Ectodermal cell (in vitro differentiated cells): ENCODE measurements at regions not wholly inside any gene's neighbourhood (a gene's known extent, or its start where the extent isn't known, plus 50 kb on each side); places are given as distances from the start of the nearest gene placed in this dataset.
"Not testable (repeated sequence)": the region's sequence is repeated elsewhere in the genome, so short reads cannot be mapped to it uniquely, and the experiment has no call there.

Source experiments
- H3K27ac ChIP-seq: 2 replicates; pipeline ENCODE4 v1.7.0; 2013; ENCODE audit warnings: mild to moderate bottlenecking, low read depth, low read length; ENCODE audit not compliant: insufficient read depth, poor library complexity, severe bottlenecking
- H3K27me3 ChIP-seq: 2 replicates; pipeline ENCODE4 v1.7.0; 2013; ENCODE audit warnings: mild to moderate bottlenecking, low read length; ENCODE audit not compliant: insufficient read depth, control insufficient read depth, poor library complexity, severe bottlenecking
- H3K36me3 ChIP-seq: one replicate; pipeline ENCODE4 v1.7.0; 2013; ENCODE audit warnings: low read length; ENCODE audit not compliant: control insufficient read depth, insufficient read depth
- H3K4me1 ChIP-seq: one replicate; pipeline ENCODE4 v1.7.0; 2013; ENCODE audit warnings: low read length; ENCODE audit not compliant: control insufficient read depth, insufficient read depth
- H3K4me3 ChIP-seq: 2 replicates; pipeline ENCODE4 v1.7.0; 2013; ENCODE audit warnings: low read depth, low read length, control low read depth; ENCODE audit not compliant: insufficient read depth
- H3K9me3 ChIP-seq: 2 replicates; pipeline ENCODE4 v1.7.0; 2013; ENCODE audit warnings: mild to moderate bottlenecking, low read length, moderate library complexity; ENCODE audit not compliant: control insufficient read depth
- WGBS, 2 experiments: methylation state at CpG; one replicate each; pipeline ENCODE4 v1.1.7; 2013; ENCODE audit warnings: missing lambda C conversion rate in 2 of 2; 5-methylcytosine and 5-hydroxymethylcytosine counted together

DNA sequence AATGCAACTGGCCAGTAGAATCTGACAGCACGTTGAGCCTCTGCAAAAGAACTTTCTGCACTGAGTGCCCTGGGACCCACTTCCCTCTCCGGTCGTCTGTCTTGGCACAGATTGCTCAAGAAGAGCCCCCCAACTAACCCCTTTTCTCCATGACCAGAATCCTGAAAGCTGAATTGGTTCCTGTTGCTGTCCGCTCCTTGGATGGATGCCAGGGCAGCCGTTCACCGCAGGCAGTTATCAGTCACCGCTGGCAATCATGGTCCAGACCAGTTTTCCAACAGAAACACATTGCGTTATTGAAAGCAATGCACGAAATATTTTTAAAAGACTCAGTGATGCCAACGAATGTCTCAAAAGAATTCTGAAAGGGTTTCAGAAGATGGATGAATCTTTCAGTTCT is 733.7 kb upstream of the FRG1 start:
- no peaks in the 10 kb centered on the region for H3K9me3 ChIP-seq
- no peak overlapping the region for H3K4me3 ChIP-seq
- no peaks in the 10 kb centered on the region for H3K27me3 ChIP-seq
- H3K27ac ChIP-seq, result no peak overlapping the region
- no peaks in the 10 kb centered on the region for H3K4me1 ChIP-seq
- 95% methylated on average over 10 of the region's 10 CpGs for WGBS, 2 experiments
- H3K36me3 ChIP-seq, result no peaks in the 10 kb centered on the region

DNA sequence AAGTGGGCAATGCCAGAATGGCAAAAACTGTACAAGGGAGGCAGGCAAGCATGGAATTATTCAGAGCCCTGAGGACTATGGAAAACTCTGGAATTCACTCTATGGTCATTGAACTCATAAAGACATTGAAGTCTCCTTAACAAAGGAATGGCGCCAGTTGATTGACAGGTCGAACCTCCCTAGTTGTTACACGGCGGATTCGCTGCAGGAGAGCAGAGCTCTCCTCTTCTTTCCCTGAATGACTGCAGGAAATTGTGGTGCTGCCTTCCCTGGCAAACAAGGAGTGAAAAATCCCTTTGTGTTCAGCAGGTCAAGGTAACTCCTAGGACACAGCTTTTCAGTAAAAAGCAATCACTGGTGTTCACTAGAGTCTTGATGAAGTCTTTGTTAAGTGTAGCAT is 732.8 kb upstream of the FRG1 start:
- Histone ChIP-seq H3K4me3 (no peak overlapping the region), H3K4me1 (no peaks in the 10 kb centered on the region), H3K36me3 (no peaks in the 10 kb centered on the region), H3K27ac (no peak overlapping the region), H3K27me3 (no peaks in the 10 kb centered on the region), H3K9me3 (no peaks in the 10 kb centered on the region)
- 82 to 88% methylated on average over 5 of the region's 5 CpGs for WGBS, 2 experiments

DNA sequence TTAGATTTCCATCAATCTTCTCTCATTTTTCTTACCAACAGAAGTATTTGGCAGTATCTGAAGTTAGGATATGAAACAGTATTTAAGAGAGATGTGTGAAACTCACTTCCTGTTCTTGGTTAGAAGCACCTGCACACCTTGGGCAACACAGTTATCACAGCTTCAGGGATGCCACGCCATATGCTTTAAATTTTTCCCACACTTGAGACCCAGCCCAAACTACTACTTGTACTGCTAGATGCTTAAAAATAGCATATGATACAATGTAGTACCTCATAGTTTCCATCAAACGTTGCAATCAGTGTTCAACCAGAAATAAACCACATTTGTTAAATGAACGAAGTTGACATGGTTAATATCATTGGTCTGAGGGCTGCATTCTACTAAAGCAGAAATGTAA is 725.1 kb upstream of the FRG1 start:
- Histone ChIP-seq H3K4me3 (no peak overlapping the region), H3K9me3 (no peaks in the 10 kb centered on the region), H3K27ac (no peak overlapping the region), H3K27me3 (no peaks in the 10 kb centered on the region), H3K4me1 (no peaks in the 10 kb centered on the region), H3K36me3 (no peaks in the 10 kb centered on the region)
- 93 to 94% methylated on average over 3 of the region's 3 CpGs for WGBS, 2 experiments

DNA sequence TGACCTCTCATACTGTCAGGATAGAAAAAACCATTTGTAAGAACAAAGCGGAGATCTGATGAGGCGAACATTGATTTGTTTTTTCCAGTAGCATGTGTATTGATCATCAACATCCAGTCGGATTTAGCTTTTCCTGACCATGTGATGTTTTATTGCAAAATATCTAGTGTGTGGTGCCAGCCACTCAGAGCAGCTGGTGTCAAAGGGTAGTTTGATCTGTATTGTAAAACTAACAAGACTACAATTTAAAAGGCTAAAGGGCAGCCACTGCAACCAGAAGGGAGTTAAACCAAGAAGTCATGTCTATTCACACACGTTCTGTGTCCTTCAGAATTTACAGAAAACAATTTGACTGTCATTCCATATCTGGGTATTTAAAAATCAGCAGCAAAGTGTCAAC is 719.0 kb upstream of the FRG1 start:
- Histone ChIP-seq H3K36me3 (no peaks in the 10 kb centered on the region), H3K27me3 (no peaks in the 10 kb centered on the region), H3K4me1 (no peaks in the 10 kb centered on the region), H3K27ac (no peak overlapping the region), H3K9me3 (no peaks in the 10 kb centered on the region), H3K4me3 (no peak overlapping the region)
- 91 to 96% methylated on average over 4 of the region's 4 CpGs for whole genome bisulfite sequencing, 2 experiments

DNA sequence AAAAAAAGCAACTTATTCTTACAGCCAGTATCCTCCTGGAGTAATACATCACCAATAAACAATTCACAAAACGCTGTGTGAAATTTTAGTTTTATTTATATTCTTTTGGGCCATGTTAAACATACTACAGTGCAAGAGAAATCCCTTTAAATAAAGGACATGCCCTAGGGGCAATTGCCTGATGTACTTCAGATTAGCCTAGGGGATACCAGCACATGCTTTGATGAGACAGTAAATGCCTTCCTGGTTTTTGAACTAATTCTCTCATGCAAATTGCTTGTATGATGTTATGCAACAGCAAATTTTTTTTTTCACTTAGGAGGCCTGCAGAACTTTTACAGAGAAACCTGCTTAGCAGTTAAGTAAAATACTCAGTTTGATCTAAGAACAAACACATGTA is 711.9 kb upstream of the FRG1 start:
- H3K36me3 ChIP-seq, result no peaks in the 10 kb centered on the region
- WGBS, 2 experiments, result no CpG with 5 or more reads among the region's 1 CpG

DNA sequence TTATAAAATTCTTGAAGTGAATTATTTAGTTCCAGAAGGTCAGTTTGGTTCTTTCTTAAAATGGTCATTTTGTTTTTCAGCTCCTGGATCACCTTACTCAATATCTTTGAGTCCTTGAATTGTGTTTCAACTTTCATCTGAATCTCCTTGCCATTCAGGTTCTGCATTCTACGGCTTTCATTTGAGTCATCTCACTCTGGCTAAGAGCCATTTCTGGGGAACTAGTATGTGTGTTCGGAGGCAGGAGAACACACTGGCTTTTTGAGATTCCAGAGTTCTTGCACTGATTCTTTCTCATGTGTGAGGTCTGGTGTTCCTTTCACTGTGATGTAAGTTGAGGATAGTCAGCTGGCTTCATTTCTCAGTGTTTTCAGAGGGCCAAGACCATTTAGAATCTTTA is 708.4 kb upstream of the FRG1 start:
- no peaks in the 10 kb centered on the region for H3K27me3 ChIP-seq
- no peaks in the 10 kb centered on the region for H3K4me1 ChIP-seq
- no peaks in the 10 kb centered on the region for H3K9me3 ChIP-seq
- no peak overlapping the region for H3K27ac ChIP-seq
- no peak overlapping the region for H3K4me3 ChIP-seq
- 84 to 91% methylated on average over 2 of the region's 2 CpGs for WGBS, 2 experiments
- H3K36me3 ChIP-seq, result no peaks in the 10 kb centered on the region

More for the DNA sequence above, 711.9 kb upstream of the FRG1 start:
- Histone ChIP-seq H3K4me3 (no peak overlapping the region), H3K27me3 (no peaks in the 10 kb centered on the region), H3K4me1 (no peaks in the 10 kb centered on the region), H3K9me3 (no peaks in the 10 kb centered on the region), H3K27ac (no peak overlapping the region)

DNA sequence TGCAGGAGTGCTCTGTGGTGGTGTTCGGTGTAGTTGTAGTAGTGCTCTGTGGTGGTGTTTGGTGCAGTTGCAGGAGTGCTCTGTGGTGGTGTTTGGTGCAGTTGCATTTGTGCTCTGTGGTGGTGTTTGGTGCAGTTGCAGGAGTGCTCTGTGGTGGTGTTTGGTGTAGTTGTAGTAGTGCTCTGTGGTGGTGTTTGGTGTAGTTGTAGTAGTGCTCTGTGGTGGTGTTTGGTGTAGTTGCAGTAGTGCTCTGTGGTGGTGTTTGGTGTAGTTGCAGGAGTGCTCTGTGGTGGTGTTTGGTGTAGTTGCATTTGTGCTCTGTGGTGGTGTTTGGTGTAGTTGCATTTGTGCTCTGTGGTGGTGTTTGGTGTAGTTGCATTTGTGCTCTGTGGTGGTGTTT is 706.9 kb upstream of the FRG1 start:
- not testable (repeated sequence) for H3K27me3 ChIP-seq, H3K36me3 ChIP-seq, H3K4me3 ChIP-seq, H3K27ac ChIP-seq, H3K4me1 ChIP-seq, H3K9me3 ChIP-seq
- no CpG with 5 or more reads among the region's 1 CpG for WGBS, 2 experiments

DNA sequence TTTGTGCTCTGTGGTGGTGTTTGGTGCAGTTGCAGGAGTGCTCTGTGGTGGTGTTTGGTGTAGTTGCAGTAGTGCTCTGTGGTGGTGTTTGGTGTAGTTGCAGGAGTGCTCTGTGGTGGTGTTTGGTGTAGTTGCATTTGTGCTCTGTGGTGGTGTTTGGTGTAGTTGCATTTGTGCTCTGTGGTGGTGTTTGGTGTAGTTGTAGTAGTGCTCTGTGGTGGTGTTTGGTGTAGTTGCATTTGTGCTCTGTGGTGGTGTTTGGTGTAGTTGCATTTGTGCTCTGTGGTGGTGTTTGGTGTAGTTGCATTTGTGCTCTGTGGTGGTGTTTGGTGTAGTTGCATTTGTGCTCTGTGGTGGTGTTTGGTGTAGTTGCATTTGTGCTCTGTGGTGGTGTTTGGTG is 705.7 kb upstream of the FRG1 start:
- not testable (repeated sequence) for H3K9me3 ChIP-seq, H3K36me3 ChIP-seq, H3K27ac ChIP-seq, H3K4me3 ChIP-seq, H3K27me3 ChIP-seq, H3K4me1 ChIP-seq

DNA sequence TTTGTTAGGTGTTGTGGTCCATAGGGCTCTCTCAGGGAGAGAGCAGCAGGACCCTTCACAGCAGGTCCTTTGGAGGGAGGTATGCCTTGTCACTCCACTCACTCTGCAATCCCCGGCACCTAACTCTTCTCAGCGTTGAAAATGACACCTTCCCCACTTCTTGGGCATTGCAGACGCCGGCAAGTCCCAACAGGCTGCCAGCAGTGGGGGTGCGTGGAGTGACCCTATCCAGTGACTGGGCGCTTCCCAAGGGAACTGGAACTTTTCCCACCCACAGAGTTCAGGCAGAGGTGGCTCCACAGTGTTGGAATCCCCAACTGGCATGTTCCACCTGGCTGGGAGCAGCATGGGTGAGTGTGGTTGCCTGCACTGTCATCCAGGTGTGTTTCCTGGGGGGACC is 705.1 kb upstream of the FRG1 start:
- no peak overlapping the region for H3K27ac ChIP-seq
- no peaks in the 10 kb centered on the region for H3K4me1 ChIP-seq
- no peak overlapping the region for H3K4me3 ChIP-seq
- WGBS, 2 experiments, result 91 to 93% methylated on average over 6 of the region's 6 CpGs
- H3K27me3 ChIP-seq, result no peaks in the 10 kb centered on the region
- H3K9me3 ChIP-seq, result no peaks in the 10 kb centered on the region
- H3K36me3 ChIP-seq, result no peaks in the 10 kb centered on the region

DNA sequence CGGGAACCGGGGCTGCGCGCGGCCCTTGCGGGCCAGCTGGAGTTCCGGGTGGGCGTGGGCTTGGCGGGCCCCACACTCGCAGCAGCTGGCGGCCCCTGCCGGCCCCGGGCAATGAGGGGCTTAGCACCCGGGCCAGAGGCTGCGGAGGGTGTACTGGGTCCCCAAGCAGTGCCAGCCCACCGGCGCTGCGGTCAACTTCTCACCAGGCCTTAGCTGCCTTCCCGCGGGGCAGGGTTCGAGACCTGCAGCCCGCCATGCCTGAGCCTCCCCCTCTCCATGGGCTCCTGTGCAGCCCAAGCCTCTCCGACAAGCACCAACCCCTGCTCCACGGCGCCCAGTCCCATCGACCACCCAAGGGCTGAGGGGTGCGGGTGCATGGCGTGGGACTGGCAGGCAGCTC is 704.4 kb upstream of the FRG1 start:
- H3K27me3 ChIP-seq, H3K9me3 ChIP-seq, H3K36me3 ChIP-seq, H3K4me3 ChIP-seq, H3K4me1 ChIP-seq, H3K27ac ChIP-seq: not testable (repeated sequence)
- 94 to 98% methylated on average over 28 of the region's 28 CpGs for WGBS, 2 experiments

DNA sequence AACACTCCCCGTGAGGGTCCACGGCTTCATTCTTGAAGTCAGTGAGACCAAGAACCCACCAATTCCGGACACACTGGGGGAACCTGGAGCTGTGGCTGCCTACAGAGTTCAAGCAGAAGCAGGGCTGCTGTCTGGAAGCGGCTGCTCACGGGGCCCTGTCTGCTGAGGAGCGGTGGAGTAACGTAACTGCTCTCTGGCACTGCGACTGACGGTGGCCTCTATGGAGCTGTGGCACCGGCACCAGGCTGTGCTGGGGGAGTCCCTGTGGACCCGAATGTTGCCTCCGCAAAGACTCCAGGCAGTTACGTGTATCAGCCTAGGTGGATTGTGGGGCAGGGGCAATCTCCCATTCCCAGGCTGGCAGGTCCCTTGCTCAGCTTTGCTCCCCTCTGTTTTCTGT is 703.3 kb upstream of the FRG1 start:
- WGBS, 2 experiments, result 95 to 98% methylated on average over 13 of the region's 13 CpGs

More for the DNA sequence above, 703.3 kb upstream of the FRG1 start:
- Histone ChIP-seq H3K36me3 (no peaks in the 10 kb centered on the region), H3K4me1 (no peaks in the 10 kb centered on the region), H3K4me3 (no peak overlapping the region), H3K27me3 (no peaks in the 10 kb centered on the region), H3K9me3 (no peaks in the 10 kb centered on the region), H3K27ac (no peak overlapping the region)
